Endodermal cell (in vitro differentiated cells): ENCODE measurements at regions not wholly inside any gene's neighbourhood (a gene's known extent, or its start where the extent isn't known, plus 50 kb on each side); places are given as distances from the start of the nearest gene placed in this dataset.

Source experiments
- DNase-seq: peaks from one replicate; pipeline ENCODE4 v3.0.0-alpha.2; 2017
- H3K27ac ChIP-seq: 2 replicates; pipeline ENCODE4 v1.5.1; 2013; ENCODE audit warnings: mild to moderate bottlenecking, low read depth, low read length, moderate library complexity
- H3K27me3 ChIP-seq: 2 replicates; pipeline ENCODE4 v1.6.1; 2013; ENCODE audit warnings: mild to moderate bottlenecking, low read length, moderate library complexity; ENCODE audit not compliant: insufficient read depth, control insufficient read depth, poor library complexity, severe bottlenecking
- H3K36me3 ChIP-seq: 2 replicates; pipeline ENCODE4 v1.7.0; 2013; ENCODE audit warnings: mild to moderate bottlenecking, low read length, moderate library complexity; ENCODE audit not compliant: control insufficient read depth, insufficient read depth
- H3K4me1 ChIP-seq: one replicate; pipeline ENCODE4 v1.7.0; 2013; ENCODE audit warnings: low read length; ENCODE audit not compliant: control insufficient read depth, insufficient read depth
- H3K4me3 ChIP-seq: 2 replicates; pipeline ENCODE4 v1.5.1; 2013; ENCODE audit warnings: mild to moderate bottlenecking, low read length, moderate library complexity
- H3K9ac ChIP-seq: 2 replicates; pipeline ENCODE4 v1.6.1; 2013; ENCODE audit warnings: mild to moderate bottlenecking, low read length, moderate library complexity; ENCODE audit not compliant: poor library complexity, severe bottlenecking; ENCODE audit errors: extremely low read depth
- H3K9me3 ChIP-seq: 2 replicates; pipeline ENCODE4 v1.6.1; 2013; ENCODE audit warnings: mild to moderate bottlenecking, low read length, moderate library complexity; ENCODE audit not compliant: control insufficient read depth
- H3K27ac Mint-ChIP-seq: 2 replicates; pipeline ENCODE4 v1.8.0; 2020; ENCODE audit warnings: mixed read lengths
- H3K27me3 Mint-ChIP-seq: 2 replicates; pipeline ENCODE4 v1.8.0; 2021; ENCODE audit warnings: mild to moderate bottlenecking, mixed read lengths; ENCODE audit not compliant: insufficient read depth
- H3K36me3 Mint-ChIP-seq: 2 replicates; pipeline ENCODE4 v1.8.0; 2020; ENCODE audit warnings: low read depth, mixed read lengths
- H3K4me1 Mint-ChIP-seq: 2 replicates; pipeline ENCODE4 v1.8.0; 2020; ENCODE audit warnings: mixed read lengths
- H3K4me3 Mint-ChIP-seq: 2 replicates; pipeline ENCODE4 v1.8.0; 2020; ENCODE audit warnings: mild to moderate bottlenecking, moderate library complexity, mixed read lengths
- H3K9me3 Mint-ChIP-seq: 2 replicates; pipeline ENCODE4 v1.8.0; 2020; ENCODE audit warnings: mild to moderate bottlenecking, mixed read lengths
- CTCF ChIP-seq: fragments of 200-600 bp; sonication (generic); conservative IDR thresholded peaks from 2 replicates; pipeline ENCODE4 v1.5.0; 2021; ENCODE audit warnings: antibody characterized with exemption, mild to moderate bottlenecking
- WGBS, 2 experiments: methylation state at CpG; one replicate each; pipeline versions ENCODE4 v1.1.5 to v1.1.7; 2013; ENCODE audit warnings: missing lambda C conversion rate in 2 of 2, mixed read lengths in 1 of 2; ENCODE audit not compliant: insufficient coverage in 1 of 2, insufficient read length in 1 of 2; 5-methylcytosine and 5-hydroxymethylcytosine counted together

DNA sequence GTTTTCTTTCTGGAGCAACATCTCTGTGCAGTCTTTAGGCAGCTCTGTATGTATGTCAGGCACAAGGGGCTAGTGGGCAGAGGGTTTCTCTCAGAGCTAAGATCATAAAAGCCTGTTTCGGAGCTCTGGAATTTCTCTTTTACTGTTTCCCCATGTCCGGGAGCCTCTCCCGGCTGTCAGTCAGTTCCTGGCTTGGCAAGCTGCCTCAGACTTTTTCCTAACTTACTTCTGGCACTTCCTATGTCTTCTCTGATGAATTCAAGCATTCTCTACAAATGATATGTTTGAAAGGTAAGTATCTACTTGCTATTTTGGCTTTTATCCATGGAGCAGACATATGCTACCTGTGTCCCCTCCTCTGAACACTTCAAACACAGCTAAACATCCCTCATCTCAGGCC lies 129.3 kb upstream of the PGRMC2 start:
- Histone ChIP-seq H3K4me3 (no peak overlapping the region), H3K4me1 (no peaks in the 10 kb centered on the region), H3K27ac (no peak overlapping the region), H3K27me3 (no peaks in the 10 kb centered on the region), H3K9me3 (no peaks in the 10 kb centered on the region), H3K36me3 (no peaks in the 10 kb centered on the region), H3K9ac (no peak overlapping the region)
- no peaks in the 10 kb centered on the region for H3K27me3 Mint-ChIP-seq
- H3K27ac Mint-ChIP-seq: no peak overlapping the region
- no peak for DNase-seq
- no peak overlapping the region for H3K4me3 Mint-ChIP-seq
- no peak for TF ChIP-seq CTCF
- WGBS, 2 experiments: 87 to 94% methylated on average over 3 of the region's 3 CpGs
- H3K4me1 Mint-ChIP-seq: no peaks in the 10 kb centered on the region
- no peaks in the 10 kb centered on the region for H3K36me3 Mint-ChIP-seq
- H3K9me3 Mint-ChIP-seq: peaks cover 2% of the 10 kb centered on the region

DNA sequence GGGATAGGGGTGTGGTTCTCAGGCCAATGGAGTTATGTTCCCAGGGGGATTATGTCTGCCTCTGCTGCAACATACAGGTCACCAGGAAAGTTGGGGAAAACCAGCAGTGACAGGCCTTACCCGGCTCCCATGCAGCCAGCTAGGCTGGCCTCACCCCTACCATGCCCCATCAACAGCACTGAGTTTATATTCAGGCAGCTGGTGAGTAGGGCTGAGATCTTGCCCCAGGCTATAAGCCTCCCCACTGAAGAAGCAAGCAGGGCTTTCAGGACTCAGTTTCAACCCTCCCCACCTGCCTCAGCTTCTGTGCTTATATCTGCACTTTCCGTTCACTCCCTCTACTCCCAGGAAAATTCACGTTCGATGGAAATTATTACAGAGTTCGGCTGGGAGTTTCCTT lies 122.4 kb upstream of the PGRMC2 start:
- peaks cover 12% of the 10 kb centered on the region for H3K9me3 ChIP-seq
- TF ChIP-seq CTCF: no peak
- H3K9ac ChIP-seq: no peak overlapping the region
- H3K27ac Mint-ChIP-seq: no peak overlapping the region
- peaks cover 3% of the 10 kb centered on the region for H3K4me1 Mint-ChIP-seq
- H3K4me3 Mint-ChIP-seq: no peak overlapping the region
- H3K36me3 Mint-ChIP-seq: no peaks in the 10 kb centered on the region
- no peak overlapping the region for H3K4me3 ChIP-seq
- 86 to 94% methylated on average over 4 to 5 of the region's 5 CpGs for WGBS, 2 experiments
- H3K27ac ChIP-seq: no peak overlapping the region
- H3K9me3 Mint-ChIP-seq: peaks cover 12% of the 10 kb centered on the region
- no peaks in the 10 kb centered on the region for H3K27me3 ChIP-seq
- DNase-seq: peak; percentile 51
- H3K36me3 ChIP-seq: no peaks in the 10 kb centered on the region
- no peaks in the 10 kb centered on the region for H3K4me1 ChIP-seq
- peaks cover 1% of the 10 kb centered on the region for H3K27me3 Mint-ChIP-seq

GRCh38 chr4:128403586-128403985 lies 116.0 kb upstream of the PGRMC2 start:
- H3K27me3 ChIP-seq: no peaks in the 10 kb centered on the region
- H3K27me3 Mint-ChIP-seq: peaks cover 1% of the 10 kb centered on the region
- no peaks in the 10 kb centered on the region for H3K4me1 ChIP-seq
- no peak overlapping the region for H3K4me3 Mint-ChIP-seq
- H3K9ac ChIP-seq: no peak overlapping the region
- H3K36me3 Mint-ChIP-seq: peaks cover 1% of the 10 kb centered on the region
- WGBS, 2 experiments: 88 to 90% methylated on average over 1 to 2 of the region's 2 CpGs
- peaks cover 4% of the 10 kb centered on the region for H3K4me1 Mint-ChIP-seq
- peaks cover 26% of the 10 kb centered on the region for H3K9me3 ChIP-seq
- no peak overlapping the region for H3K4me3 ChIP-seq
- no peak overlapping the region for H3K27ac ChIP-seq
- TF ChIP-seq CTCF: no peak
- peaks cover 36% of the 10 kb centered on the region for H3K9me3 Mint-ChIP-seq
- H3K36me3 ChIP-seq: no peaks in the 10 kb centered on the region
- H3K27ac Mint-ChIP-seq: peak overlapping the region; percentile 31
- DNase-seq: no peak
